ENCODE measurements at regions not wholly inside any gene's neighbourhood (a gene's known extent, or its start where the extent isn't known, plus 50 kb on each side); places are given as distances from the start of the nearest gene placed in this dataset.
A peak's percentile ranks its signal among the peaks of the same experiment; 100 is the strongest.
"Not testable (repeated sequence)": the region's sequence is repeated elsewhere in the genome, so short reads cannot be mapped to it uniquely, and the experiment has no call there.

- DNase-seq, result peak; percentile 82
These were observed 106.8 kb downstream of the HRH4 start for GRCh38 chr18:24567199-24567598.

- no peak for DNase-seq
These were observed 110.3 kb downstream of the HRH4 start for GRCh38 chr18:24570716-24571115.

- no peak for DNase-seq
These were observed 122.3 kb downstream of the HRH4 start for GRCh38 chr18:24582771-24583170.

DNA sequence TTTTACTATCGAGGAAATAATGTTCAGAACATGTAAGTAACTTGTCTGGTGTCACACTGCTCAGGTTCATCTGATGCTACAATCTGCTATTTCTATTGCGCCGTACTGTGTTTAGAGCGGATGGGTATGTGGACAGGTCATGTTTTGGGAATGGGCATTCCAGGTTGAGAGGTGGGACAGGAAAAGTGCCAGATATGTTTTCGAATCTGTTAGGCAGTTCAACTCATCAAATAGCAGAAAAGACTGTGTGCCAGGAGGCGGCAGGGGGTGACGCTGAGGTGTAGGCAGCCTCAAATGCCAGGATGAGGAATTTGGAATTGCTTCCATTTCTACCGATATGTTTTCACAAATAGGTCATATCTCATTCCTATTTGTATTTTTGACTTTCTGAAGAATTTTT, 123.8 kb downstream of the HRH4 start:
- DNase-seq, result no peak

- no peak for DNase-seq
These were observed 124.4 kb downstream of the HRH4 start for GRCh38 chr18:24584813-24585212.

DNA sequence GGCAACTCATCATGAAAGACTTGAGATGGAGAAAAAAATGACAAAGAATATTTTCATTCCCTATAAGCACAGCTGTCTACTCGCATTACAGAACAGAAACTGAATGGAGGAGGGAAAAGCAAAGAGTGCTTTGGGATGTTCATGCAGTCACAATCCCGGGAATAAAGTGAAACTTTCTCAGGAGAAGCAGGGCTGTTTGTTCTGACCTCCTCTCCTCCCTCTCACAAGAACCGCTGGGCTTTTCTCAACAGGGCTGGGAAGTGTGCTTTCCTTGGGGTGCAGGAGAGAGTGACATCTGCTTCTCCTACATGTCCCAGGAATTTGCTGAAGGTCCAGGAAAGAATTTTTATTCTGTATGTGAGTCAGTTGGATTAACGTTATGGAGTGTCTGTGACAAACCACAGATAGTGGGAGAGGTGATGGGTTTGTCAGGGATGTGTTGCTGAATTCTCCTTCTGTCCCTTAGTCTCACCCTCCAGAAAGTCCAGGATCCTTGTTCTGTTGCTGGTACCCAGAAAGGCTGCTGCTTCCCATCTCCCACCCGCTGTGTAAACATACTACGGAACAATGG, 125.6 kb downstream of the HRH4 start:
- no peak for DNase-seq

DNA sequence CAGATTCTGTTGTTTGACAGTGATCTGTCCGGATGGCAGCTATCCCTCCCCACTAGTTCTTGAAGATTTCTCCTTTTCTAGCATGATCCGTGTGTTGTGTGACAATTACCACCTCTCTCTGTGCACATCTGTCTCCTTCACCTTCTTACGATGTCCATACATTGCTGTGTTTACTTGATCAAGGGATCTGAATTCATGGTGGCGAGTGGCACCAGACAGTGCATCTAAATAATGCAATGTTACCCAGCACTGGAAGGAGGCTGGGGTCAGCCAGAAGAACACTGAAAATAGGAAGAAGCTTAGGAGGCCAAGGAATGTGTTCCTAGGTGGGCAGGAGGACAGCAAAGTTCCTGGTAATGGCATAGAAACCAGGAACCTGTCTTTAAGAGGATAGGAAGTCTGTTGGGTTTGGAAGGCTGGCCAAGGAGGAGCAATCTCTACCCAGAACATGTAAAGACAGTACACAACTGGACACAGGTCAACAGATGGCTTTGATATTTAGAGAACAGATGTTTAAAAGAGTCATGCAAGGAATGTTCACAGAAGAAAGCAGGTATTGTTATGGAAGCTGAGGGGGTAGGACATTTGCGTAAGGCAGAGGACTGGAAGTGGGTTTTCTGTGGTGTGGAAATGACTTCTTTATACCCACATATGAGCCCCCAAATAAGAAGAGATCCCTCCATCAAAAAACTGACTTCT, 126.4 kb downstream of the HRH4 start:
- no peak for DNase-seq

GRCh38 chr18:24588440-24588839, 128.0 kb downstream of the HRH4 start:
- no peak for DNase-seq

GRCh38 chr18:24590946-24591345, 130.5 kb downstream of the HRH4 start:
- no peak for DNase-seq

DNA sequence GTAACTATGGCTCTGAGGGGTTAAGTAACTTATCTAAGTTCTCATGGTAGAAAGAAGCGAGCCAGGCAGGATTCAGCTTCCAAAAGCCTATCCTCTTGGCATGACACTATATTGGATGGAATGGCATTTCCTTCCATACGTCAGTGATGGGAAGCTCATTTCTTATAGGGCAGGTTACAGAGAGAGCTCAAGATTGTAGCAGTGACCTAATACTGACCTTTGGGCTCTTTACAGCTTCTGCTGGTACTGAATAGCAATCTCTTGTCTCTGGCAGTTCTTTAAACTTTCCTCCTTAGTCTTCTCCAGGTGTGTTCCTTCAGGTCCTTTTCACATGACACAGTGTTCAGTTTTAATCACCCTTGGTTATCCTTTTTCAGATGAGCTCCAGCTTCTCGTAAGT, 133.0 kb downstream of the HRH4 start:
- no peak for DNase-seq

DNA sequence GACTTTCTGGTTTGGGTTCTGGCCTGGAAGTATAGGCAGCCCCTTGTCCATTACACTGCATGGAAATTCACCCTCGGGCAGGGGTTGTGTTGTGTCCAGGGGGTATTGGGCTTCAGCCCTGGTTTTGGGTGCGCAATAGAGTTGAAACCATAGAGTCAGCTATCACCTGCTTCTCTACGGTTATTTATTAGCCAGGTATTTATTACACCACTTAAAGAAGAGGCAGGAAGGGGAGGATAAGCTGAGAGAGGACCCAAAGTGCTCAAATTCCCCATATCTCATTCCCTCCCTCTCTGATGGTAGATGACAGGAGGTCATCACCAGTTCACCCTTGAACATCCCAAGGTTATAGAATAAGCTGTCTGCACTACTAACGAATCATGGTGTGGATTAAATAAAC, 133.4 kb downstream of the HRH4 start:
- no peak for DNase-seq

- DNase-seq, result no peak
These were observed 135.2 kb downstream of the HRH4 start for GRCh38 chr18:24595561-24596031.

GRCh38 chr18:24600076-24600654, 139.7 kb downstream of the HRH4 start:
- DNase-seq, result peak; percentile 20

GRCh38 chr18:24601585-24601984, 141.1 kb downstream of the HRH4 start:
- no peak for DNase-seq

GRCh38 chr18:24602201-24602600, 141.8 kb downstream of the HRH4 start:
- DNase-seq, result no peak

- no peak for DNase-seq
These were observed 142.7 kb downstream of the HRH4 start for GRCh38 chr18:24603151-24603550.

DNA sequence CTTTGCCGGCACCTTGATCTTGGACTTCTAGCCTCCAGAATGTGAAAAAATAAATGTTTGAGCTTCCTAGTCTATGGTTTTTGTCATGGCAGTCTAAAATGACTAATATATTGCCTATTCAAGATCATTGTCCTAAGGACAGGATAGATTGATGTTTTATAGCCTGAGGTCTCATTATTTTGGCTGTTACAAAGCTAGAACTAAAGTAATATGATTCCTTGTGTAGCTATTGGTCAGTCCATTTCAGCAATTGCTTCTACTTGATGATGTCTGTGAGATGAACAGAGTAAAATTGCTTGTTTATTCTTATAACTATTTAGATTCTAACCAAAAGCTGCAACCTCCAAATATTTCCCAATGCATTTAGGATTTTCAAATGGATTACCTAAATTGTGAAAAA, 145.0 kb downstream of the HRH4 start:
- no peak for DNase-seq

- no peak for DNase-seq
These were observed 148.8 kb downstream of the HRH4 start for GRCh38 chr18:24609254-24609653.

- no peak for DNase-seq
These were observed 150.6 kb downstream of the HRH4 start for GRCh38 chr18:24611075-24611474.

- DNase-seq, result no peak
These were observed 153.6 kb downstream of the HRH4 start for GRCh38 chr18:24613896-24614640.

- DNase-seq, result no peak
These were observed 156.2 kb downstream of the HRH4 start for GRCh38 chr18:24616653-24617052.

GRCh38 chr18:24624421-24624820, 164.0 kb downstream of the HRH4 start:
- DNase-seq, result not testable (repeated sequence)

DNA sequence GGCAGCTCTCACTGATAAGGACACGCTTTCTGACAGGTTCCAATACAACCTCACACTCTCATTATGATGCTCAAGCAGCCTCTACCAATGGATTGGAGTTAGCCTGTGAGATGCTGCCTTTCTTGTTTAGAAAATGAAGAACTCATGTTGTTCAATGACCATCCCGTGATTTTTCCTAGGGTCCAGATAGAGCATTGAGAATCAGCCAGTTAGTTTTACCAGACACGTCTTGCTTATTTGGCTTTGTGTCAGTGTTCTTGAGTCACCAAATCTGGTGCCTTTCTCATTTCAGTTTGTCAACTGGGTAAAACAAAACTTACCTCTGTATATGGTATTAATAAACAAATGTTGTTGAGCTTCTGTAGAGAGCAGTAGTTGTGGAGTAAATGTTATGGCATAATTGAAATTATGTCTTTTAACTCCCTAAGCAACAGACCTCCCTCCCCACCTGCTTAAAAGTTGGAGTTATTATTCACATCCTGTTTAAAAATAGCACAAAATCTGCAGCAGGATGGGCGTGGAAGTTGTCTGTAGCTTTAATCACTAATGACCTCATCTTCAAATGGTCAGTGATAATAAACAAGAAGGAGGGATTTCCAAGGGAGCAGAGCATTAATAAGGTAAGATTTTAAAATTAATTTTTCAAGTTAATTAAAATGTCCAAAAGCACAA, 167.3 kb downstream of the HRH4 start:
- no peak for DNase-seq
